ENCODE measurements at regions not wholly inside any gene's neighbourhood (a gene's known extent, or its start where the extent isn't known, plus 50 kb on each side); places are given as distances from the start of the nearest gene placed in this dataset.

- no peaks in the 10 kb centered on the region for H3K27me3 ChIP-seq
- peak in 1 of 2 donors; percentile 70 for DNase-seq (ENCODE audit: extremely low spot score in 2 of 2)
- H3K4me3 ChIP-seq, result no peak overlapping the region
- no peaks in the 10 kb centered on the region for H3K4me1 ChIP-seq
- TF ChIP-seq CTCF (IDR thresholded peaks at IDR 0.05), result no peak
- TF ChIP-seq POLR2AphosphoS5 (IDR thresholded peaks at IDR 0.05; ENCODE audit: insufficient read depth in 1 of 2, low read depth in 1 of 2), result no peak
- no peak for TF ChIP-seq POLR2A (IDR thresholded peaks at IDR 0.05)
- no peaks in the 10 kb centered on the region for H3K36me3 ChIP-seq
- H3K27ac ChIP-seq, result no peak overlapping the region
- H3K9me3 ChIP-seq, result no peaks in the 10 kb centered on the region
- intact Hi-C loops (cut with DNase I), result no loop called here
These were observed 84.7 kb downstream of the IRX5 start for GRCh38 chr16:55015181-55015913.

- peaks cover 6% of the 10 kb centered on the region for H3K9me3 ChIP-seq
- H3K4me1 ChIP-seq, result no peaks in the 10 kb centered on the region
- H3K4me3 ChIP-seq, result no peak overlapping the region
- TF ChIP-seq POLR2AphosphoS5 (IDR thresholded peaks at IDR 0.05; ENCODE audit: insufficient read depth in 1 of 2, low read depth in 1 of 2), result no peak
- no peak for TF ChIP-seq CTCF (IDR thresholded peaks at IDR 0.05)
- no peak for TF ChIP-seq POLR2A (IDR thresholded peaks at IDR 0.05)
- no peaks in the 10 kb centered on the region for H3K27me3 ChIP-seq
- H3K36me3 ChIP-seq, result no peaks in the 10 kb centered on the region
- peak in 1 of 2 donors; percentile 72 for DNase-seq (ENCODE audit: extremely low spot score in 2 of 2)
- intact Hi-C loops (cut with DNase I), result no loop called here
- H3K27ac ChIP-seq, result no peak overlapping the region
These were observed 85.8 kb downstream of the IRX5 start for GRCh38 chr16:55016515-55016914.

DNA sequence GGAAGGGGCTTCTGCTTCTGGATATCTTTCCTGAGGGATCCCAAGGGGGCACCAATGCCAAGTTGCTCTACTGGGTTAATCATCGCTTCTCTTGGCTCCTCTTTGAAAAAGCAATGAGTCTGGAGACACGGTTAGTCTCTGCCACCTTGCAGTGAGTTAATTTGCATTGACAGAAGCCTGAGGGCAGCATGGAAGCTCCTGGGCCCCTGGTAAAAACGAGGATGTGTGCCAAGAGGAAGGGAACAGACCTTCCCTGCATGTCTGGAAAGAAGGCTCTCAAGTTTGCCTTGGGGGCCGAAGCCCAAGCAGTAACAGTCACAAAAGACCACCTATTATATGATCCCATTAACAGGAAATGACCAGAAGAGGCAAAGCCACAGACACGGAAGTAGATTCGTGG lies 86.7 kb downstream of the IRX5 start:
- peaks cover 6% of the 10 kb centered on the region for H3K9me3 ChIP-seq
- H3K27me3 ChIP-seq, result no peaks in the 10 kb centered on the region
- no peak overlapping the region for H3K27ac ChIP-seq
- H3K4me3 ChIP-seq, result no peak overlapping the region
- H3K36me3 ChIP-seq, result no peaks in the 10 kb centered on the region
- peak in 1 of 2 donors; percentile 34 for DNase-seq (ENCODE audit: extremely low spot score in 2 of 2)
- H3K4me1 ChIP-seq, result no peaks in the 10 kb centered on the region
- no peak for TF ChIP-seq POLR2A (IDR thresholded peaks at IDR 0.05)
- TF ChIP-seq POLR2AphosphoS5 (IDR thresholded peaks at IDR 0.05; ENCODE audit: insufficient read depth in 1 of 2, low read depth in 1 of 2), result no peak
- no peak for TF ChIP-seq CTCF (IDR thresholded peaks at IDR 0.05)
- intact Hi-C loops (cut with DNase I), result no loop called here

GRCh38 chr16:55018881-55019280 lies 88.2 kb downstream of the IRX5 start:
- DNase-seq (ENCODE audit: extremely low spot score in 2 of 2), result peak in 1 of 2 donors; percentile 94
- H3K36me3 ChIP-seq, result no peaks in the 10 kb centered on the region
- H3K27ac ChIP-seq, result no peak overlapping the region
- peaks cover 6% of the 10 kb centered on the region for H3K9me3 ChIP-seq
- TF ChIP-seq POLR2A (IDR thresholded peaks at IDR 0.05), result no peak
- no peak for TF ChIP-seq CTCF (IDR thresholded peaks at IDR 0.05)
- no peak for TF ChIP-seq POLR2AphosphoS5 (IDR thresholded peaks at IDR 0.05; ENCODE audit: insufficient read depth in 1 of 2, low read depth in 1 of 2)
- no peak overlapping the region for H3K4me3 ChIP-seq
- no peaks in the 10 kb centered on the region for H3K27me3 ChIP-seq
- intact Hi-C loops (cut with DNase I), result no loop called here
- H3K4me1 ChIP-seq, result no peaks in the 10 kb centered on the region

DNA sequence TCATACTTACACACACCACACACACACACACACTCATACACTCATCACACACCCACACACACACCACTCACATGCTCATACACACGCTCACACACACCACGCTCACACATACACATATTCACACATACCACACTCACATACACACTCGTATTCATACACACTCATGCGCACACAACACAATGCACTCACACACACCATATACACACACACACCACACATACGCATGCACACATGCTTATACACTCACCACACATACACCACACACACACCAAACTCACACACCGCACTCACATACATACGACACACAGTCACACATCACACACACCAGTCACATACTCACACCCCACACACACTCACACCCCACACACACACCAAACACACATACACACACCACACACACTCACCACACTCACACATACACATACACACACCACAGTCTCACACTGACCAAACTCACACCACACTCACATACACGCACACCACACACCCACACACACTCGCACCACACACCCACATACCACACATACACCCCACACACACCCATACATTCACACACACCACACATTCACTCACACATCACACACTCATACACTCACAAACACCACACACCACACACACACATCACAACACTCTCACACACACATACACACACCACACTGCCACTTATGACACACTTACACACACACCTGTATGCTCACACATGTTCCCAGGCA lies 88.9 kb downstream of the IRX5 start:
- no peak overlapping the region for H3K4me3 ChIP-seq
- intact Hi-C loops (cut with DNase I), result no loop called here
- H3K27me3 ChIP-seq, result no peaks in the 10 kb centered on the region
- peak; percentile 29 to 84 for DNase-seq (ENCODE audit: extremely low spot score in 2 of 2)
- no peak overlapping the region for H3K27ac ChIP-seq
- no peaks in the 10 kb centered on the region for H3K36me3 ChIP-seq
- H3K4me1 ChIP-seq, result no peaks in the 10 kb centered on the region
- peaks cover 6% of the 10 kb centered on the region for H3K9me3 ChIP-seq
- TF ChIP-seq POLR2AphosphoS5 (IDR thresholded peaks at IDR 0.05; ENCODE audit: insufficient read depth in 1 of 2, low read depth in 1 of 2) (no peak), POLR2A (IDR thresholded peaks at IDR 0.05) (no peak), CTCF (IDR thresholded peaks at IDR 0.05) (no peak)

Data from vagina (tissue), 2 donors.